EL (cell line): ENCODE measurements at regions not wholly inside any gene's neighbourhood (a gene's known extent, or its start where the extent isn't known, plus 50 kb on each side); places are given as distances from the start of the nearest gene placed in this dataset.

Experiments used
- DNase-seq: peaks from one replicate; pipeline ENCODE4 v3.0.0-alpha.2; 2016

GRCh38 chrX:39948582-39948981 is 149.2 kb downstream of the BCOR start:
- no peak for DNase-seq

- peak; percentile 54 for DNase-seq
Observed at GRCh38 chrX:39950018-39950688, 147.6 kb downstream of the BCOR start.

GRCh38 chrX:39952989-39953388 is 144.8 kb downstream of the BCOR start:
- no peak for DNase-seq

GRCh38 chrX:39953879-39954278 is 143.9 kb downstream of the BCOR start:
- DNase-seq, result no peak

- no peak for DNase-seq
Observed at GRCh38 chrX:39954851-39955250, 142.9 kb downstream of the BCOR start.

GRCh38 chrX:39955625-39956024 is 142.1 kb downstream of the BCOR start:
- DNase-seq, result no peak

GRCh38 chrX:39956803-39957394 is 140.9 kb downstream of the BCOR start:
- DNase-seq, result no peak

GRCh38 chrX:39957816-39958566 is 139.8 kb downstream of the BCOR start:
- DNase-seq, result peak; percentile 15

GRCh38 chrX:39958850-39959249 is 138.9 kb downstream of the BCOR start:
- no peak for DNase-seq

GRCh38 chrX:39960219-39960618 is 137.5 kb downstream of the BCOR start:
- no peak for DNase-seq

GRCh38 chrX:39961441-39961840 is 136.3 kb downstream of the BCOR start:
- no peak for DNase-seq

- no peak for DNase-seq
Observed at GRCh38 chrX:39965051-39965573, 132.6 kb downstream of the BCOR start.

- DNase-seq, result no peak
Observed at GRCh38 chrX:39966176-39966575, 131.6 kb downstream of the BCOR start.

- no peak for DNase-seq
Observed at GRCh38 chrX:39967348-39967747, 130.4 kb downstream of the BCOR start.

GRCh38 chrX:39969099-39969818 is 128.5 kb downstream of the BCOR start:
- DNase-seq, result no peak

GRCh38 chrX:39969819-39970504 is 127.8 kb downstream of the BCOR start:
- DNase-seq, result no peak

- DNase-seq, result no peak
Observed at GRCh38 chrX:39971760-39972159, 126.0 kb downstream of the BCOR start.

GRCh38 chrX:39972340-39972739 is 125.4 kb downstream of the BCOR start:
- peak; percentile 71 for DNase-seq

- DNase-seq, result no peak
Observed at GRCh38 chrX:39973810-39974209, 123.9 kb downstream of the BCOR start.

GRCh38 chrX:39974270-39974669 is 123.5 kb downstream of the BCOR start:
- no peak for DNase-seq

GRCh38 chrX:39975101-39975925 is 122.4 kb downstream of the BCOR start:
- no peak for DNase-seq

- DNase-seq, result no peak
Observed at GRCh38 chrX:39981946-39982345, 115.8 kb downstream of the BCOR start.
